Gastrocnemius medialis (tissue), 4 donors: ENCODE measurements at regions not wholly inside any gene's neighbourhood (a gene's known extent, or its start where the extent isn't known, plus 50 kb on each side); places are given as distances from the start of the nearest gene placed in this dataset.

Experiments used
- ATAC-seq, 2 donors: fragments of 150-250 bp; one replicate each; pipeline ENCODE4 v1.9.1; 2016
- DNase-seq, 2 donors: peaks; one replicate each; pipeline ENCODE4 v3.0.0-alpha.2; 2019
- H3K27ac ChIP-seq, 4 donors: fragments of 200-600 bp; sonication (generic); 1 replicate in 1 of 4; 2 replicates in 3 of 4; pipeline ENCODE4 v1.5.1; 2016 to 2018; ENCODE audit warnings: mild to moderate bottlenecking in 2 of 4, moderate library complexity in 1 of 4
- H3K27me3 ChIP-seq, 3 donors: fragments of 200-600 bp; sonication (generic) in 2 of 3; 1 replicate in 1 of 3; 2 replicates in 2 of 3; pipeline versions ENCODE4 v1.5.1 to v1.6.0; 2016 to 2019; ENCODE audit warnings: mild to moderate bottlenecking in 1 of 3, moderate library complexity in 1 of 3
- H3K36me3 ChIP-seq, 2 donors: fragments of 200-600 bp; sonication (generic) in 1 of 2; one replicate each; pipeline ENCODE4 v1.5.1; 2017 to 2018
- H3K4me1 ChIP-seq, 2 donors: fragments of 200-600 bp; sonication (generic) in 1 of 2; one replicate each; pipeline ENCODE4 v1.5.1; 2016 to 2017; ENCODE audit warnings: mild to moderate bottlenecking in 2 of 2
- H3K4me3 ChIP-seq, 4 donors: fragments of 200-600 bp; sonication (generic) in 3 of 4; 1 replicate in 1 of 4; 2 replicates in 3 of 4; pipeline ENCODE4 v1.5.1; 2016 to 2019; ENCODE audit warnings: mild to moderate bottlenecking in 2 of 4
- H3K9me3 ChIP-seq, 3 donors: fragments of 200-600 bp; sonication (generic) in 2 of 3; 1 replicate in 1 of 3; 2 replicates in 2 of 3; pipeline ENCODE4 v1.5.1; 2016 to 2019
- POLR2A ChIP-seq, 2 donors: fragments of 450-650 bp; IDR thresholded peaks; one replicate each; pipeline ENCODE4 v1.6.1; 2017; ENCODE audit warnings: antibody characterized with exemption in 2 of 2, mild to moderate bottlenecking in 2 of 2, moderate library complexity in 2 of 2
- in situ Hi-C, 4 donors: fragments of 200-750 bp; cut with MboI; loops; one replicate each; pipeline versions ENCODE4 v1.15.0 to v1.8.0; 2017; ENCODE audit warnings: low sequenced_read_pairs in 4 of 4
- intact Hi-C: fragments of 100-400 bp; cut with DNase I; formaldehyde crosslinking; loops from one replicate; pipeline ENCODE4 v1.15.1; 2023; ENCODE audit warnings: low total_unique reads
- TF ChIP-seq, protein P1 (sequence below), 5 experiments: fragments of 450-650 bp in 3 of 5; fragments of 200-600 bp in 2 of 5; sonication (generic) in 2 of 5; IDR thresholded peaks in 4 of 5; conservative IDR thresholded peaks in 1 of 5; 1 replicate in 4 of 5; 2 replicates in 1 of 5; pipeline ENCODE4 v1.5.1; 2016 to 2019; ENCODE audit warnings: antibody characterized with exemption in 5 of 5, mild to moderate bottlenecking in 3 of 5, moderate library complexity in 3 of 5

DNA sequence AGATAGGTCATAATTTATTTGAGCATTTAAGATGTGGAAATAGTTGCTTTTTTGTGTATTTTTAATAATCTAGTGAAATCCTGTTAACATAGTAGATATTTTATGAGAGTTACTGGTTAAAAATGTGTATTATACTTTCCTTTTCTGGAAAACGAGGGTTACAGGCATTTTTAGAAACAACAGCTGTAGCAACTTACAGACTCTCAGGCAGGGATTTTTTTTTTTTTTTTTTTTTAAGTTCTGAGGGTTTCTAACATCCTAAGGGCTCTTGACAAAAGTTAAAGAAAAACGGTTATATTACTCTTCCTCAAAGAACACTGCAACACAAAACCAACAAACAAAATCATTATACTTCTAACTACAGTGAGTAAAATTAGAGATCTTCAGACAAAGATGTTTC, 205.9 kb downstream of the ACKR3 start:
- intact Hi-C loops (no loop called here), in situ Hi-C loops (no loop called here)
- no peak overlapping the region for H3K27ac ChIP-seq
- no peak for TF ChIP-seq POLR2A (IDR thresholded peaks at IDR 0.05)
- TF ChIP-seq, protein P1, sequence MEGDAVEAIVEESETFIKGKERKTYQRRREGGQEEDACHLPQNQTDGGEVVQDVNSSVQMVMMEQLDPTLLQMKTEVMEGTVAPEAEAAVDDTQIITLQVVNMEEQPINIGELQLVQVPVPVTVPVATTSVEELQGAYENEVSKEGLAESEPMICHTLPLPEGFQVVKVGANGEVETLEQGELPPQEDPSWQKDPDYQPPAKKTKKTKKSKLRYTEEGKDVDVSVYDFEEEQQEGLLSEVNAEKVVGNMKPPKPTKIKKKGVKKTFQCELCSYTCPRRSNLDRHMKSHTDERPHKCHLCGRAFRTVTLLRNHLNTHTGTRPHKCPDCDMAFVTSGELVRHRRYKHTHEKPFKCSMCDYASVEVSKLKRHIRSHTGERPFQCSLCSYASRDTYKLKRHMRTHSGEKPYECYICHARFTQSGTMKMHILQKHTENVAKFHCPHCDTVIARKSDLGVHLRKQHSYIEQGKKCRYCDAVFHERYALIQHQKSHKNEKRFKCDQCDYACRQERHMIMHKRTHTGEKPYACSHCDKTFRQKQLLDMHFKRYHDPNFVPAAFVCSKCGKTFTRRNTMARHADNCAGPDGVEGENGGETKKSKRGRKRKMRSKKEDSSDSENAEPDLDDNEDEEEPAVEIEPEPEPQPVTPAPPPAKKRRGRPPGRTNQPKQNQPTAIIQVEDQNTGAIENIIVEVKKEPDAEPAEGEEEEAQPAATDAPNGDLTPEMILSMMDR (IDR thresholded peaks at IDR 0.05 in 4 of 5, conservative IDR thresholded peaks at IDR 0.05 in 1 of 5) = no peak
- H3K4me3 ChIP-seq = no peak overlapping the region
- no peaks in the 10 kb centered on the region for H3K9me3 ChIP-seq
- DNase-seq = no peak
- H3K36me3 ChIP-seq = no peaks in the 10 kb centered on the region
- no peak for ATAC-seq
- H3K27me3 ChIP-seq = no peaks in the 10 kb centered on the region
- H3K4me1 ChIP-seq = no peaks in the 10 kb centered on the region

DNA sequence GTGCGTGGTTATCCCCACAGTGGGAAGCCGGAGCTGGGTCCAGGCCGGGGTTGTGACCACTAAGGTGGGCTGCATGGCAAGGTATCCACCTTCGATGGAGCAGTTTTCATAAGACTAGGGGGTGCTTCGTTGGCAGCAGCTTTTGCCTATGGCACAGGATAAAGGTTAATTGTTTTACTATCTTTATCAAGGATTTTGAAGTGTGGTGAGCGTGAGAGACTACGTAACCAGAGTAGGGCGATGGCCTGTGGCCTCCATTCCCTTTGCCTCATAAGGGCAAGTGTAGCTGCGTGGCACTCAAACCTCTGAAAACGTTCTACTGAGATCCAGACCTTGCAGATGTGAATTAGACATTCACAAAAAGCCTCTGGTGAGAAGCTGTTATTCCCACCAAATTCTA, 206.6 kb downstream of the ACKR3 start:
- intact Hi-C loops (no loop called here), in situ Hi-C loops (no loop called here)
- no peaks in the 10 kb centered on the region for H3K4me1 ChIP-seq
- no peaks in the 10 kb centered on the region for H3K36me3 ChIP-seq
- no peaks in the 10 kb centered on the region for H3K27me3 ChIP-seq
- DNase-seq = no peak
- no peak overlapping the region for H3K4me3 ChIP-seq
- TF ChIP-seq POLR2A (IDR thresholded peaks at IDR 0.05) = no peak
- TF ChIP-seq, protein P1 (IDR thresholded peaks at IDR 0.05 in 4 of 5, conservative IDR thresholded peaks at IDR 0.05 in 1 of 5) = no peak
- H3K27ac ChIP-seq = no peak overlapping the region
- no peaks in the 10 kb centered on the region for H3K9me3 ChIP-seq
- no peak for ATAC-seq

DNA sequence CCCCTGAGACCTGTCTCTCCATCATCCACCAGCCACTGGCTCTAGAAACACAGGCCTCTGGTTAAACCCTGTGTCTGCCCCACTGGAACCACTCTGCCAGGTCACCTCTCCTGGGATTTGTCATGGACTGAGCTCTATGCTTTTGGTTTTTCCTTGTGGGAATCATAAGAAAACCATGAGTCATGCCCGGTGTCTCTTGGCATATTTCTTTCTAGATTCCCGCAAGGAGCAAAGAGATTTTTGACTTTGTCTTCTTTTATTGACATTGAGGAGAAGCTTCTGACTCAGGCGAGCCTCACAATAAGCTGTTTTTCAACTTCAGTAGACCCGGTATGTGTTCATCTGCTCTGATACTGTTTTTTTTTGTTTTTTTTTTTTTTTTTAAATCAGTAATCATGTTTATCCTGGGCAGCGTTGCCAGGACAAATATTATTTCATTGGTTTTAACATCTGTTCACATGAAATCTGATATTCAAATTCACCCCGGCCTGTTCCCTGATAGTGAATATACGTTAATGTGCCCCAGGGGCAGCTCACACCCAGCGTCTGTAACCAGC, 207.1 kb downstream of the ACKR3 start:
- H3K36me3 ChIP-seq = no peaks in the 10 kb centered on the region
- H3K4me3 ChIP-seq = no peak overlapping the region
- DNase-seq = no peak
- intact Hi-C loops = no loop called here
- TF ChIP-seq POLR2A (IDR thresholded peaks at IDR 0.05) = no peak
- TF ChIP-seq, protein P1 (IDR thresholded peaks at IDR 0.05 in 4 of 5, conservative IDR thresholded peaks at IDR 0.05 in 1 of 5) = no peak
- no peak overlapping the region for H3K27ac ChIP-seq
- no peak for ATAC-seq
- no peaks in the 10 kb centered on the region for H3K4me1 ChIP-seq
- no peaks in the 10 kb centered on the region for H3K27me3 ChIP-seq
- no peaks in the 10 kb centered on the region for H3K9me3 ChIP-seq
- in situ Hi-C loops = no loop called here

DNA sequence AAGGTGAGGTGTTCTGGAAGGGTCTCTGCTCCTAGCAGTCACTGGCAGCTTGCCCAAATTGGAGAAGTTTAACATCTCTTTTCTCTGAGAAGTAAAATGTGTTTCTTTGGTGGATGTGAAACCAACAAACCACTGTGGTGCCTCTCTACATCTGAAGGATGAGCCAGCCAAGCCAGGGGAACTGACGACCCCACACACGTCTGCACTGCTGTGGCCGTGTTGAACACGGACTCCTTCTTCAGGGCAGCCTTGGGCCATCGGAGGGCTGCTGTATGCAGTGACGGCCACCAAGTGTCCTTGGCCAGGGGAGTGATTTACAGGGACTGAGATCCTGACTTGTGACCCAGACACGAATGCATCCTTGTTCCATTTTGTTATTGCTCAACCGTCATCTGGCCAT, 207.8 kb downstream of the ACKR3 start:
- Histone ChIP-seq H3K27me3 (no peaks in the 10 kb centered on the region), H3K4me3 (no peak overlapping the region), H3K27ac (no peak overlapping the region), H3K4me1 (no peaks in the 10 kb centered on the region), H3K9me3 (no peaks in the 10 kb centered on the region), H3K36me3 (no peaks in the 10 kb centered on the region)
- intact Hi-C loops = no loop called here
- DNase-seq (no peak), ATAC-seq (no peak)
- in situ Hi-C loops = no loop called here
- TF ChIP-seq POLR2A (IDR thresholded peaks at IDR 0.05) = no peak
- TF ChIP-seq, protein P1 (IDR thresholded peaks at IDR 0.05 in 4 of 5, conservative IDR thresholded peaks at IDR 0.05 in 1 of 5) = no peak
